Astrocyte (in vitro differentiated cells and primary cell): ENCODE measurements at regions not wholly inside any gene's neighbourhood (a gene's known extent, or its start where the extent isn't known, plus 50 kb on each side); places are given as distances from the start of the nearest gene placed in this dataset.

ENCODE experiments used
- DNase-seq: peaks from one replicate; pipeline ENCODE4 v3.0.0-alpha.2; 2010; ENCODE audit warnings: low read depth
- FAIRE-seq: peaks from 2 replicates; lab custom pipeline; 2011; peaks lifted over from hg19 to GRCh38; lab: Jason Lieb, UNC
- H2AFZ ChIP-seq: 2 replicates; pipeline ENCODE4 v1.6.0; 2012; ENCODE audit warnings: low read depth, low read length, inconsistent platforms
- H3K27ac ChIP-seq: 2 replicates; pipeline ENCODE4 v1.5.1; 2011; ENCODE audit warnings: low read depth, low read length, inconsistent platforms
- H3K27me3 ChIP-seq: 2 replicates; pipeline ENCODE4 v1.6.0; 2011; ENCODE audit warnings: low read length, inconsistent platforms; ENCODE audit not compliant: insufficient read depth
- H3K36me3 ChIP-seq: 2 replicates; pipeline ENCODE4 v1.5.1; 2011; ENCODE audit warnings: low read length, inconsistent platforms; ENCODE audit not compliant: insufficient read depth
- H3K4me1 ChIP-seq: 2 replicates; pipeline ENCODE4 v1.5.1; 2011; ENCODE audit warnings: low read length, inconsistent platforms; ENCODE audit not compliant: insufficient read depth
- H3K4me2 ChIP-seq: 2 replicates; pipeline ENCODE4 v1.6.0; 2012; ENCODE audit warnings: low read length, inconsistent platforms
- H3K4me3 ChIP-seq: 2 replicates; pipeline ENCODE4 v1.5.1; 2011; ENCODE audit warnings: low read depth, mild to moderate bottlenecking, low read length, inconsistent platforms; ENCODE audit not compliant: insufficient read depth
- H3K79me2 ChIP-seq: 2 replicates; pipeline ENCODE4 v1.6.0; 2012; ENCODE audit warnings: mild to moderate bottlenecking, low read length, inconsistent platforms; ENCODE audit not compliant: insufficient read depth
- H3K9ac ChIP-seq: 2 replicates; pipeline ENCODE4 v1.6.0; 2012; ENCODE audit warnings: mild to moderate bottlenecking, low read length, inconsistent platforms
- H3K9me3 ChIP-seq: 2 replicates; pipeline ENCODE4 v1.5.1; 2012; ENCODE audit warnings: low read depth, mild to moderate bottlenecking, low read length, inconsistent platforms; ENCODE audit not compliant: insufficient read depth
- H4K20me1 ChIP-seq: 2 replicates; pipeline ENCODE4 v1.6.0; 2012; ENCODE audit warnings: low read length, inconsistent platforms; ENCODE audit not compliant: insufficient read depth
- H3K27ac Mint-ChIP-seq: one replicate; pipeline ENCODE4 v1.8.0; 2021; ENCODE audit warnings: mild to moderate bottlenecking, mixed read lengths; ENCODE audit not compliant: unreplicated experiment
- H3K27me3 Mint-ChIP-seq: one replicate; pipeline ENCODE4 v1.8.0; 2021; ENCODE audit warnings: low read depth, mixed read lengths; ENCODE audit not compliant: unreplicated experiment
- H3K36me3 Mint-ChIP-seq: one replicate; pipeline ENCODE4 v1.8.0; 2021; ENCODE audit warnings: low read depth, mixed read lengths; ENCODE audit not compliant: unreplicated experiment
- H3K4me1 Mint-ChIP-seq: one replicate; pipeline ENCODE4 v1.8.0; 2021; ENCODE audit warnings: low read depth, mixed read lengths; ENCODE audit not compliant: unreplicated experiment
- H3K4me3 Mint-ChIP-seq: one replicate; pipeline ENCODE4 v1.8.0; 2021; ENCODE audit warnings: mild to moderate bottlenecking, moderate library complexity, mixed read lengths; ENCODE audit not compliant: unreplicated experiment
- H3K9me3 Mint-ChIP-seq: one replicate; pipeline ENCODE4 v1.8.0; 2021; ENCODE audit warnings: mild to moderate bottlenecking, mixed read lengths; ENCODE audit not compliant: unreplicated experiment
- CTCF ChIP-seq: IDR thresholded peaks from 2 replicates; pipeline ENCODE4 v1.5.1; 2011; ENCODE audit warnings: low read depth, mild to moderate bottlenecking, inconsistent platforms, low read length, moderate library complexity; ENCODE audit not compliant: insufficient read depth
- EZH2 ChIP-seq: IDR thresholded peaks from 2 replicates; pipeline ENCODE4 v1.6.1; 2012; ENCODE audit warnings: mild to moderate bottlenecking, low read length, inconsistent platforms; ENCODE audit not compliant: insufficient read depth

GRCh38 chr13:72514146-72514545, 213.3 kb downstream of the MZT1 start:
- Mint-ChIP-seq H3K36me3 (no peaks in the 10 kb centered on the region), H3K27ac (no peak overlapping the region), H3K4me1 (peaks cover 15% of the 10 kb centered on the region), H3K27me3 (no peaks in the 10 kb centered on the region), H3K9me3 (no peaks in the 10 kb centered on the region), H3K4me3 (no peak overlapping the region)
- no peak overlapping the region for H2AFZ ChIP-seq
- no peak overlapping the region for H3K27ac ChIP-seq
- H3K4me1 ChIP-seq: no peaks in the 10 kb centered on the region
- TF ChIP-seq CTCF: no peak
- TF ChIP-seq EZH2: no peak
- H3K4me2 ChIP-seq: peak overlapping the region; percentile 58
- H3K9ac ChIP-seq: no peak overlapping the region
- no peaks in the 10 kb centered on the region for H3K27me3 ChIP-seq
- H3K9me3 ChIP-seq: no peaks in the 10 kb centered on the region
- no peaks in the 10 kb centered on the region for H3K36me3 ChIP-seq
- no peaks in the 10 kb centered on the region for H4K20me1 ChIP-seq
- H3K79me2 ChIP-seq: no peaks in the 10 kb centered on the region
- H3K4me3 ChIP-seq: no peak overlapping the region
- FAIRE-seq: peak; percentile 5
- peak; percentile 33 for DNase-seq

GRCh38 chr13:72508392-72508791, 219.0 kb downstream of the MZT1 start:
- DNase-seq: no peak
- TF ChIP-seq EZH2: no peak
- no peak for TF ChIP-seq CTCF
- Histone ChIP-seq H3K4me2 (peak overlapping the region; percentile 80), H3K4me3 (no peak overlapping the region), H3K9me3 (no peaks in the 10 kb centered on the region), H4K20me1 (no peaks in the 10 kb centered on the region), H3K9ac (no peak overlapping the region), H3K27me3 (no peaks in the 10 kb centered on the region), H3K27ac (no peak overlapping the region), H3K36me3 (no peaks in the 10 kb centered on the region), H3K79me2 (no peaks in the 10 kb centered on the region), H2AFZ (no peak overlapping the region), H3K4me1 (peaks cover 12% of the 10 kb centered on the region)
- Mint-ChIP-seq H3K4me1 (peaks cover 4% of the 10 kb centered on the region), H3K27me3 (no peaks in the 10 kb centered on the region), H3K4me3 (no peak overlapping the region), H3K9me3 (no peaks in the 10 kb centered on the region), H3K27ac (no peak overlapping the region), H3K36me3 (no peaks in the 10 kb centered on the region)
- FAIRE-seq: no peak

GRCh38 chr13:72507416-72508199, 219.8 kb downstream of the MZT1 start:
- DNase-seq: no peak
- TF ChIP-seq EZH2: no peak
- no peak for TF ChIP-seq CTCF
- Histone ChIP-seq H4K20me1 (no peaks in the 10 kb centered on the region), H3K27ac (no peak overlapping the region), H3K4me1 (peaks cover 12% of the 10 kb centered on the region), H3K4me3 (peak overlapping the region; percentile 26), H3K9ac (peak overlapping the region; percentile 34), H3K9me3 (no peaks in the 10 kb centered on the region), H3K27me3 (no peaks in the 10 kb centered on the region), H3K4me2 (peak overlapping the region; percentile 80), H3K79me2 (no peaks in the 10 kb centered on the region), H3K36me3 (no peaks in the 10 kb centered on the region), H2AFZ (peak overlapping the region; percentile 38)
- H3K27me3 Mint-ChIP-seq: no peaks in the 10 kb centered on the region
- H3K4me3 Mint-ChIP-seq: no peak overlapping the region
- H3K36me3 Mint-ChIP-seq: no peaks in the 10 kb centered on the region
- no peaks in the 10 kb centered on the region for H3K9me3 Mint-ChIP-seq
- peaks cover 4% of the 10 kb centered on the region for H3K4me1 Mint-ChIP-seq
- no peak overlapping the region for H3K27ac Mint-ChIP-seq
- FAIRE-seq: no peak
